ENCODE measurements at regions not wholly inside any gene's neighbourhood (a gene's known extent, or its start where the extent isn't known, plus 50 kb on each side); places are given as distances from the start of the nearest gene placed in this dataset.

GRCh38 chr19:13600802-13601201 is 94.5 kb upstream of the CACNA1A start:
- no peak for FAIRE-seq

DNA sequence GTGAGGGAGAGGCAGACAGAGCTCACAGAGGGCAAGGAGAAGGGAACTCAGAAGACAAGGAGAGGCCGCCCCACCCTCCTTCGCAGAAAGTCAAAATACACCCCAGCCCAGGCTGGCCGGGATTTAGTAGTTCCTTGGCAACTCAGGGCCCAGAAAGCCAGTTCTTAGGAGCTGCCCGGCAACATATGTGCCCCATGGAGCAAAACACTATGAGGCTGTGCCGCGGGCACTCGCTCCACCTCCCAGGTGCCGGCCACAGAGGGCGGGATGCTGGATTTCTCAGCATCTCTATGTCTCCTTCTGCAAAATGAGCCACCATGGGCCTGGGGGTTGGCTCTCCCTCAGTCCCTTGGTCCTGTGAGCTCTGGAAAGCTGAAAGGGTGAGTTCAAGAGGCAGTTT is 93.8 kb upstream of the CACNA1A start:
- no peak for FAIRE-seq

GRCh38 chr19:13599681-13600080 is 93.4 kb upstream of the CACNA1A start:
- no peak for FAIRE-seq

DNA sequence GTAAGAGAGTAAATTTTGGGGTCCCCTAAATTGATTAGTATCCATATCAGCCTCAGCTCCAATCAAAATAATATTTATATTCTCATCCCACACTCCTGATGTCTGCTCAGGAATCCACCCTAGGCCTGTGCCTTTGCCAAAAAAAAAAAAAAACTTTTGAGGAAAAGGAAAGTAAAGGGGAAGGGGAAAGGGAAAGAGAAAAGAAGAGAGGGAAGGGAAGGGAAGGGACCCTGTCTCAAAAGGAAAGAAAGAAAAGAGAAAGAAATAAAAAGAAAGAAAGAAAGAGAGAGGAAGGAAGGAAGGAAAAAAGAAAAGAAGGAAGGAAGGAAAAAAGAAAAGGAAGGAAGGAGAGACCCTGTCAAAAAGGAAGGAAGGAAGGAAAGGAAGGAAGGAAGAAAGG is 91.8 kb upstream of the CACNA1A start:
- FAIRE-seq = no peak

- FAIRE-seq = no peak
Measured at GRCh38 chr19:13597640-13598039, 91.4 kb upstream of the CACNA1A start.

- FAIRE-seq = peak; percentile 19
Measured at GRCh38 chr19:13588957-13589833, 82.9 kb upstream of the CACNA1A start.

GRCh38 chr19:13585512-13585911 is 79.2 kb upstream of the CACNA1A start:
- FAIRE-seq = no peak

GRCh38 chr19:13583753-13584152 is 77.5 kb upstream of the CACNA1A start:
- no peak for FAIRE-seq

DNA sequence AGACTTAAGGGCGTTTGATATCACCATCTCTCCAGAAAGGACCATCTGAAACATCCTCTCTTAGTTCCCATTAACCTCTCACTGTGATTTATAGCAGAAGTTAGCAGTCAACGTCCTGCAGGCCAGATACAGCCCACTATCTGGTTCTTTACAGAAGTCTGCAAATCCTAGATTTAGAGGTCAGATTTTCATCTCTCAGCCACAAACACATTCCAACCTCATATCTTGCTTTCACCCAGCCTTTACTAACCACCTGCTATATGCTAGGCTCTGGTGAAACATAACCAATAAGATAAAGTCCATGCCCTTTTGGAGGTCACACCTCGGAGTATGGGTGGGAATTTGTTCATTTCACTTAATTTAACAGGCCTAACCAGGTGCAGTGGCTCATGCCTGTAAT is 76.8 kb upstream of the CACNA1A start:
- FAIRE-seq = no peak

DNA sequence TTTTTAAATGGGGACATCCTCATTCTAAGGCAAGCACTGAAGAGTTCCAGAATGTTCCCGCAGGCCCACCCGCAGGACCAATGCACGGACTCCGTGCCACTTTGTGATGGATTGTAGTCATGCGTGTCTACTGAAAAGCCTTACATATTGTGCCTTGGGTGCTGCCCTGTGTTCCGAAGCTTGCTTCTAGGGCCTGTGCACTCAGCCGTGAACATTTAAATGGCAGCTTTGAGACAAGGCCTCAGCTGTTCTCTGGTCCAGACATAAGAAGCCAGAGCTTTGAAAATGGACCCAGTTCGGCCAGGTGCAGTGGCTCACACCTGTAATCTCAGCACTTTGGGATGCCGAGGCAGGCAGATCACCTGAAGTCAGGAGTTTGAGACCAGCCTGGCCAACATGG is 75.3 kb upstream of the CACNA1A start:
- FAIRE-seq = no peak

GRCh38 chr19:13579388-13580060 is 73.2 kb upstream of the CACNA1A start:
- FAIRE-seq = no peak

GRCh38 chr19:13576726-13577125 is 70.4 kb upstream of the CACNA1A start:
- no peak for FAIRE-seq

GRCh38 chr19:13574933-13575332 is 68.7 kb upstream of the CACNA1A start:
- FAIRE-seq = no peak

- no peak for FAIRE-seq
Measured at GRCh38 chr19:13573056-13573667, 66.9 kb upstream of the CACNA1A start.

- FAIRE-seq = no peak
Measured at GRCh38 chr19:13561461-13561860, 55.2 kb upstream of the CACNA1A start.

- FAIRE-seq = no peak
Measured at GRCh38 chr19:13557756-13558398, 51.6 kb upstream of the CACNA1A start.

DNA sequence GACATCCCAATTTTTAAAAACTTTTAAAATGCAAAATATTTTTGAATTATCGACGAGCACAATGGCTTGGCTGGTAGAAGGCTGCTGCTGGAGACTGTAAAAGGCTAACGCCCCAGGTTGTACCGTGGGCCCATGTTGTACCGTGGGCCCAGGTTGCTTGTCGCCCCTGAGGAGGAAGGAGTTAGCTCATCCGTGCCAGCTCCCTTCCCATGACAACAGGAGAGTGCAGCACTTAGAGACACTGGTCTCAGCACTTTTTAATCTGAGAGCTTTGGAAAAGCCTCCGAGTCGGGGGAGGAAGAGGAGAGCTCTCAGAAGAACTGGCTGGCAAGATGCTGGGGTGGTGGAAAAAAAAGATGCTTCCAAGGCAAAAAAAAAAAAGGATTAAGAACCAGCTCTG is 50.3 kb upstream of the CACNA1A start:
- FAIRE-seq = no peak
